Testis (tissue), 2 donors: ENCODE measurements at regions not wholly inside any gene's neighbourhood (a gene's known extent, or its start where the extent isn't known, plus 50 kb on each side); places are given as distances from the start of the nearest gene placed in this dataset.

Source experiments
- POLR2A ChIP-seq: fragments of 450-650 bp; IDR thresholded peaks from one replicate; pipeline ENCODE4 v1.6.1; 2017; ENCODE audit warnings: antibody characterized with exemption, mild to moderate bottlenecking, moderate library complexity
- TF ChIP-seq, protein P1 (sequence below), 3 experiments: fragments of 450-650 bp in 2 of 3; fragments of 200-600 bp in 1 of 3; sonication (generic) in 1 of 3; IDR thresholded peaks; one replicate each; pipeline ENCODE4 v1.5.1; 2016 to 2019; ENCODE audit warnings: antibody characterized with exemption in 3 of 3, mild to moderate bottlenecking in 2 of 3, moderate library complexity in 1 of 3

DNA sequence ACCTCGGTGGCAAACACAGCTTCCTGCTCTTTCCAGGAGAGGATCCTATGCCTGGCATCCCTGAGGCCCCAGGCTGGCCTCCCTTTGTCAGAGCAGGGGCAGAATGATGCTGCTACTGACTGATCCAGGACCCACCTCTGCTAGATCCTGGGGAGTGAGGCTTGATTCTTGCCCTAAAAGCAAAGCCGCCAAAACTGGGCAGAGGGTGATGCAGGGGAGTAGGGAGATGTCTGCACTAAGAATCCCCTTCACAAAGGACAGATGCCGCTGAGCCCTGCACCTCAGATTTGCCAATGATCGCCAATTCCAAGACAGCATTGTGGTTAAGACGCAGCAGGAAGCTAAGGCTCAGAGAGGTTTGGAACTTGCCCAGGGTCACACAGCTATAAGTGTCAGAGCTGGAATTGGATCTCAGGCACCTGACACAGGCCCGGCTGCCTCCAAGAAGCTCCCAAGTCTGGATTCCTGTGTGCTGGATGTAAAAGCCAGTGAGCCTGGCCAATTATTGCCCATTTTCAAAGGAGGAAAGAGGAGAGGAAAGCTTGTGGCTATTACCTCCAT, 60.7 kb upstream of the TNRC6C start:
- TF ChIP-seq, protein P1, sequence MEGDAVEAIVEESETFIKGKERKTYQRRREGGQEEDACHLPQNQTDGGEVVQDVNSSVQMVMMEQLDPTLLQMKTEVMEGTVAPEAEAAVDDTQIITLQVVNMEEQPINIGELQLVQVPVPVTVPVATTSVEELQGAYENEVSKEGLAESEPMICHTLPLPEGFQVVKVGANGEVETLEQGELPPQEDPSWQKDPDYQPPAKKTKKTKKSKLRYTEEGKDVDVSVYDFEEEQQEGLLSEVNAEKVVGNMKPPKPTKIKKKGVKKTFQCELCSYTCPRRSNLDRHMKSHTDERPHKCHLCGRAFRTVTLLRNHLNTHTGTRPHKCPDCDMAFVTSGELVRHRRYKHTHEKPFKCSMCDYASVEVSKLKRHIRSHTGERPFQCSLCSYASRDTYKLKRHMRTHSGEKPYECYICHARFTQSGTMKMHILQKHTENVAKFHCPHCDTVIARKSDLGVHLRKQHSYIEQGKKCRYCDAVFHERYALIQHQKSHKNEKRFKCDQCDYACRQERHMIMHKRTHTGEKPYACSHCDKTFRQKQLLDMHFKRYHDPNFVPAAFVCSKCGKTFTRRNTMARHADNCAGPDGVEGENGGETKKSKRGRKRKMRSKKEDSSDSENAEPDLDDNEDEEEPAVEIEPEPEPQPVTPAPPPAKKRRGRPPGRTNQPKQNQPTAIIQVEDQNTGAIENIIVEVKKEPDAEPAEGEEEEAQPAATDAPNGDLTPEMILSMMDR (IDR thresholded peaks at IDR 0.05) = no peak
- no peak for TF ChIP-seq POLR2A
